BE2C (cell line): ENCODE measurements at regions not wholly inside any gene's neighbourhood (a gene's known extent, or its start where the extent isn't known, plus 50 kb on each side); places are given as distances from the start of the nearest gene placed in this dataset.

ENCODE experiments used
- DNase-seq: peaks from one replicate; pipeline ENCODE4 v3.0.0-alpha.2; 2020
- H3K27me3 ChIP-seq: fragments of 250-450 bp; sonication (Bioruptor Pico); 2 replicates; pipeline ENCODE4 v1.5.1; 2020; ENCODE audit warnings: mild to moderate bottlenecking
- H3K36me3 ChIP-seq: fragments of 250-450 bp; sonication (Bioruptor Pico); 2 replicates; pipeline ENCODE4 v1.5.1; 2020; ENCODE audit warnings: mild to moderate bottlenecking
- H3K4me1 ChIP-seq: fragments of 250-450 bp; sonication (Bioruptor Pico); 2 replicates; pipeline ENCODE4 v1.5.1; 2020
- H3K4me3 ChIP-seq: 2 replicates; pipeline ENCODE4 v1.5.1; 2011; ENCODE audit warnings: low read depth, low read length
- H3K9me3 ChIP-seq: fragments of 250-450 bp; sonication (Bioruptor Pico); 2 replicates; pipeline ENCODE4 v1.5.1; 2020
- CTCF ChIP-seq: IDR thresholded peaks from 2 replicates; pipeline ENCODE4 v1.5.1; 2012; ENCODE audit warnings: mild to moderate bottlenecking, low read depth, low read length

- Histone ChIP-seq H3K9me3 (no peaks in the 10 kb centered on the region), H3K4me1 (no peaks in the 10 kb centered on the region), H3K36me3 (no peaks in the 10 kb centered on the region), H3K27me3 (no peaks in the 10 kb centered on the region), H3K4me3 (no peak overlapping the region)
- no peak for TF ChIP-seq CTCF
- DNase-seq, result no peak
Measured at GRCh38 chr1:5466487-5466886, 525.7 kb downstream of the NPHP4 start.

DNA sequence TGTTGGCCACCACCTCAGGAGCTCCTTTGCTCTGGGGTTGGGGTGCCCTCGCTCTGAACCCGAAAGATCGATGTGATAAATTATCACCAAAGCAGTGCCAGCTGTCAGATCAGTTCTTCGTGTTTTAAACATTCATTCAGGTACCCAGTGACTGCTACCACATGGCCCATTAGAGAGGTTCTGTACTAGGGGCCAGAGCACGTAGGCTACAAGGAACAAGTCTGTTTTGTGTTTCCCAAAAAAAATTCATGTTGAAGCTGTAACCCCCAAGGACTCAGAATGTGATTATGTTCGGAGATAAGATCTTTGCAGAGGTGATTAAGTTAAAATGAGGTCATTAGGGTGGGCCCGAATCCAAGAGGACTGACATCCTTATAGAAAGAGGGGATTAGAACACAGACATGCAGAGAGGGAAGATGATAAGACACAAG lies 526.9 kb downstream of the NPHP4 start:
- H3K4me3 ChIP-seq, result no peak overlapping the region
- no peaks in the 10 kb centered on the region for H3K9me3 ChIP-seq
- no peaks in the 10 kb centered on the region for H3K4me1 ChIP-seq
- H3K36me3 ChIP-seq, result no peaks in the 10 kb centered on the region
- peak; percentile 5 for DNase-seq
- no peaks in the 10 kb centered on the region for H3K27me3 ChIP-seq
- no peak for TF ChIP-seq CTCF

- Histone ChIP-seq H3K4me3 (no peak overlapping the region), H3K27me3 (no peaks in the 10 kb centered on the region), H3K4me1 (no peaks in the 10 kb centered on the region), H3K9me3 (no peaks in the 10 kb centered on the region), H3K36me3 (no peaks in the 10 kb centered on the region)
- TF ChIP-seq CTCF, result no peak
- no peak for DNase-seq
Measured at GRCh38 chr1:5464366-5464765, 527.9 kb downstream of the NPHP4 start.

GRCh38 chr1:5460974-5461373 lies 531.3 kb downstream of the NPHP4 start:
- no peak for DNase-seq
- H3K4me1 ChIP-seq, result no peaks in the 10 kb centered on the region
- TF ChIP-seq CTCF, result no peak
- no peaks in the 10 kb centered on the region for H3K27me3 ChIP-seq
- no peaks in the 10 kb centered on the region for H3K9me3 ChIP-seq
- H3K4me3 ChIP-seq, result no peak overlapping the region
- H3K36me3 ChIP-seq, result no peaks in the 10 kb centered on the region

GRCh38 chr1:5459839-5460610 lies 532.2 kb downstream of the NPHP4 start:
- no peak for TF ChIP-seq CTCF
- Histone ChIP-seq H3K27me3 (no peaks in the 10 kb centered on the region), H3K4me3 (no peak overlapping the region), H3K9me3 (no peaks in the 10 kb centered on the region), H3K36me3 (no peaks in the 10 kb centered on the region), H3K4me1 (no peaks in the 10 kb centered on the region)
- no peak for DNase-seq

- Histone ChIP-seq H3K36me3 (no peaks in the 10 kb centered on the region), H3K4me3 (no peak overlapping the region), H3K9me3 (no peaks in the 10 kb centered on the region), H3K4me1 (no peaks in the 10 kb centered on the region), H3K27me3 (no peaks in the 10 kb centered on the region)
- no peak for DNase-seq
- no peak for TF ChIP-seq CTCF
Measured at GRCh38 chr1:5458248-5458647, 534.0 kb downstream of the NPHP4 start.
